Ishikawa (cell line): ENCODE measurements at regions not wholly inside any gene's neighbourhood (a gene's known extent, or its start where the extent isn't known, plus 50 kb on each side); places are given as distances from the start of the nearest gene placed in this dataset.

Experiments used
- CEBPB ChIP-seq: IDR thresholded peaks from 2 replicates; pipeline ENCODE4 v1.6.1; 2012
- CREB1 ChIP-seq: IDR thresholded peaks from 2 replicates; pipeline ENCODE4 v1.6.1; 2012; ENCODE audit warnings: low read depth
- EGR1 ChIP-seq: IDR thresholded peaks from 2 replicates; pipeline ENCODE4 v1.6.1; 2012
- EP300 ChIP-seq: IDR thresholded peaks from 2 replicates; pipeline ENCODE4 v1.6.1; 2012; ENCODE audit warnings: borderline replicate concordance
- FOXM1 ChIP-seq: IDR thresholded peaks from 2 replicates; pipeline ENCODE4 v1.6.1; 2012; ENCODE audit warnings: low read depth, borderline replicate concordance
- RAD21 ChIP-seq: IDR thresholded peaks from 2 replicates; pipeline ENCODE4 v1.6.1; 2012; ENCODE audit warnings: low read depth
- TAF1 ChIP-seq: IDR thresholded peaks from 2 replicates; pipeline ENCODE4 v1.6.1; 2012; ENCODE audit warnings: low read depth, mild to moderate bottlenecking
- TF ChIP-seq, protein P1 (sequence below): IDR thresholded peaks from 2 replicates; pipeline ENCODE4 v1.6.1; 2012; ENCODE audit warnings: low read depth, mild to moderate bottlenecking

DNA sequence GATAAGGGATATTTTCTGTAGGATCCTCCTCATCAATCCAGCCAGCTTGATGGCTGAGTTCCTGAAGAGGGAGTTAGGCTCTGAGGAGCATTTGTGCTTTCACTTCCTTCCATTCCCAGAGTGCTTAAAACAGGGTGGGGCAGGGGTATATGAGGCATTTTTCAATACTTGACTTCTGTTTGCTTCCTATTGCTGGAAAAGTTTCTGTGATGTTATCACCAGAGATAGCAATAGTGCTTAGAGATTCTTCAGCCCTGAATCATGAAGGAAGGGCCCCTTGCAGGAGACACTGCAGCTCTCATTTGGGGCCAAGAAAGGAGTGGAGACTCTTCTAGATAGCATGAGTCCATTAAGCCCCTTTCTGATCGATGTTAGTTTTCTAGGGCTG lies 166.7 kb upstream of the RPS6KA3 start:
- TF ChIP-seq CEBPB (no peak), FOXM1 (no peak), EP300 (no peak), RAD21 (no peak), TAF1 (no peak), CREB1 (no peak), EGR1 (no peak)
- TF ChIP-seq, protein P1, sequence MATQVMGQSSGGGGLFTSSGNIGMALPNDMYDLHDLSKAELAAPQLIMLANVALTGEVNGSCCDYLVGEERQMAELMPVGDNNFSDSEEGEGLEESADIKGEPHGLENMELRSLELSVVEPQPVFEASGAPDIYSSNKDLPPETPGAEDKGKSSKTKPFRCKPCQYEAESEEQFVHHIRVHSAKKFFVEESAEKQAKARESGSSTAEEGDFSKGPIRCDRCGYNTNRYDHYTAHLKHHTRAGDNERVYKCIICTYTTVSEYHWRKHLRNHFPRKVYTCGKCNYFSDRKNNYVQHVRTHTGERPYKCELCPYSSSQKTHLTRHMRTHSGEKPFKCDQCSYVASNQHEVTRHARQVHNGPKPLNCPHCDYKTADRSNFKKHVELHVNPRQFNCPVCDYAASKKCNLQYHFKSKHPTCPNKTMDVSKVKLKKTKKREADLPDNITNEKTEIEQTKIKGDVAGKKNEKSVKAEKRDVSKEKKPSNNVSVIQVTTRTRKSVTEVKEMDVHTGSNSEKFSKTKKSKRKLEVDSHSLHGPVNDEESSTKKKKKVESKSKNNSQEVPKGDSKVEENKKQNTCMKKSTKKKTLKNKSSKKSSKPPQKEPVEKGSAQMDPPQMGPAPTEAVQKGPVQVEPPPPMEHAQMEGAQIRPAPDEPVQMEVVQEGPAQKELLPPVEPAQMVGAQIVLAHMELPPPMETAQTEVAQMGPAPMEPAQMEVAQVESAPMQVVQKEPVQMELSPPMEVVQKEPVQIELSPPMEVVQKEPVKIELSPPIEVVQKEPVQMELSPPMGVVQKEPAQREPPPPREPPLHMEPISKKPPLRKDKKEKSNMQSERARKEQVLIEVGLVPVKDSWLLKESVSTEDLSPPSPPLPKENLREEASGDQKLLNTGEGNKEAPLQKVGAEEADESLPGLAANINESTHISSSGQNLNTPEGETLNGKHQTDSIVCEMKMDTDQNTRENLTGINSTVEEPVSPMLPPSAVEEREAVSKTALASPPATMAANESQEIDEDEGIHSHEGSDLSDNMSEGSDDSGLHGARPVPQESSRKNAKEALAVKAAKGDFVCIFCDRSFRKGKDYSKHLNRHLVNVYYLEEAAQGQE: no peak
